WTC11 (cell line): ENCODE measurements at regions not wholly inside any gene's neighbourhood (a gene's known extent, or its start where the extent isn't known, plus 50 kb on each side); places are given as distances from the start of the nearest gene placed in this dataset.

Source experiments
- ATAC-seq: fragments of 200-7000 bp; cut with Tn5 transposase; 2 replicates; pipeline ENCODE4 v1.10.0; 2021; ENCODE audit warnings: mild to moderate bottlenecking, moderate library complexity
- CTCF ChIA-PET: fragments of 300-600 bp; sonication (Branson Sonifier 250); formaldehyde crosslinking; loops from one replicate; lab custom pipeline; 2021; ENCODE audit warnings: antibody characterized with exemption; lab: Charles Lee
- POLR2A ChIA-PET: fragments of 350-600 bp; sonication (Branson Sonifier 250); formaldehyde crosslinking; loops from one replicate; lab custom pipeline; 2021; ENCODE audit warnings: antibody characterized with exemption; lab: Charles Lee
- DNase-seq: peaks from one replicate; pipeline ENCODE4 v3.0.0; 2021; ENCODE audit warnings: low spot score
- H3K27ac Mint-ChIP-seq: 2 replicates; pipeline ENCODE4 v1.8.0; 2021; ENCODE audit warnings: mixed read lengths
- H3K27me3 Mint-ChIP-seq: 2 replicates; pipeline ENCODE4 v1.8.0; 2021; ENCODE audit warnings: low read depth, mild to moderate bottlenecking, moderate library complexity, mixed read lengths
- H3K36me3 Mint-ChIP-seq: 2 replicates; pipeline ENCODE4 v1.8.0; 2021; ENCODE audit warnings: mixed read lengths
- H3K4me1 Mint-ChIP-seq: 2 replicates; pipeline ENCODE4 v1.8.0; 2022; ENCODE audit warnings: mixed read lengths
- H3K4me3 Mint-ChIP-seq: 2 replicates; pipeline ENCODE4 v1.8.0; 2021; ENCODE audit warnings: mild to moderate bottlenecking, moderate library complexity, mixed read lengths
- H3K9me3 Mint-ChIP-seq: 2 replicates; pipeline ENCODE4 v1.8.0; 2021; ENCODE audit warnings: mixed read lengths
- ATF1 ChIP-seq: sonication (generic); formaldehyde crosslinking; IDR thresholded peaks from 2 replicates; pipeline ENCODE4 v1.8.1; 2023; ENCODE audit warnings: mild to moderate bottlenecking, moderate library complexity, missing genetic modification reagents
- CREB1 ChIP-seq: sonication (generic); formaldehyde crosslinking; IDR thresholded peaks from 2 replicates; pipeline ENCODE4 v1.8.0; 2023; ENCODE audit warnings: mild to moderate bottlenecking, missing genetic modification reagents
- FOXJ3 ChIP-seq: sonication (generic); formaldehyde crosslinking; IDR thresholded peaks from 2 replicates; pipeline ENCODE4 v1.9.0; 2021; ENCODE audit warnings: missing genetic modification reagents, mild to moderate bottlenecking, borderline replicate concordance
- FOXP1 ChIP-seq: sonication (generic); formaldehyde crosslinking; IDR thresholded peaks from 2 replicates; pipeline ENCODE4 v1.8.0; 2022; ENCODE audit warnings: missing genetic modification reagents, mild to moderate bottlenecking, moderate library complexity, borderline replicate concordance
- GABPB1 ChIP-seq: sonication (generic); formaldehyde crosslinking; IDR thresholded peaks from 2 replicates; pipeline ENCODE4 v1.8.1; 2023; ENCODE audit warnings: mild to moderate bottlenecking, missing genetic modification reagents
- IRF2 ChIP-seq: sonication (generic); formaldehyde crosslinking; IDR thresholded peaks from 2 replicates; pipeline ENCODE4 v1.8.0; 2022; ENCODE audit warnings: low read depth, missing genetic modification reagents, borderline replicate concordance
- JUN ChIP-seq: sonication (generic); formaldehyde crosslinking; IDR thresholded peaks from 2 replicates; pipeline ENCODE4 v1.8.0; 2023; ENCODE audit warnings: mild to moderate bottlenecking, missing genetic modification reagents
- NFATC4 ChIP-seq: fragments of 250-450 bp; sonication (Bioruptor Pico); IDR thresholded peaks from 2 replicates; pipeline ENCODE4 v1.9.0; 2021; ENCODE audit warnings: mild to moderate bottlenecking
- TEAD1 ChIP-seq: sonication (generic); formaldehyde crosslinking; IDR thresholded peaks from 2 replicates; pipeline ENCODE4 v1.8.0; 2022; ENCODE audit warnings: mild to moderate bottlenecking, missing genetic modification reagents
- TP53 ChIP-seq: sonication (generic); formaldehyde crosslinking; IDR thresholded peaks from 2 replicates; pipeline ENCODE4 v1.8.1; 2023; ENCODE audit warnings: mild to moderate bottlenecking, missing genetic modification reagents
- ZNF121 ChIP-seq: sonication (generic); formaldehyde crosslinking; IDR thresholded peaks from 2 replicates; pipeline ENCODE4 v1.8.0; 2023; ENCODE audit warnings: missing genetic modification reagents
- ZNF416 ChIP-seq: fragments of 250-450 bp; sonication (Bioruptor Pico); IDR thresholded peaks from 2 replicates; pipeline ENCODE4 v1.9.0; 2021; ENCODE audit warnings: mild to moderate bottlenecking, inconsistent platforms
- ZNF671 ChIP-seq: fragments of 250-450 bp; sonication (Bioruptor Pico); IDR thresholded peaks from 2 replicates; pipeline ENCODE4 v1.8.0; 2021; ENCODE audit warnings: mild to moderate bottlenecking
- TF ChIP-seq, protein P1 (sequence below): sonication (generic); formaldehyde crosslinking; IDR thresholded peaks from 2 replicates; pipeline ENCODE4 v1.8.1; 2022; ENCODE audit warnings: low read depth, mild to moderate bottlenecking, moderate library complexity, missing genetic modification reagents, borderline replicate concordance
- TF ChIP-seq, protein P2 (sequence below): sonication (generic); formaldehyde crosslinking; IDR thresholded peaks from 2 replicates; pipeline ENCODE4 v1.8.1; 2023; ENCODE audit warnings: mild to moderate bottlenecking, missing genetic modification reagents, moderate library complexity
- TF ChIP-seq, protein P3 (sequence below): fragments of 250-450 bp; sonication (Bioruptor Pico); IDR thresholded peaks from 2 replicates; pipeline ENCODE4 v1.8.0; 2021; ENCODE audit warnings: mild to moderate bottlenecking
- TF ChIP-seq, protein P4 (sequence below): fragments of 250-450 bp; sonication (Bioruptor Pico); IDR thresholded peaks from 2 replicates; pipeline ENCODE4 v2.1.2; 2022; ENCODE audit warnings: mild to moderate bottlenecking, moderate library complexity
- TF ChIP-seq, protein P5 (sequence below): sonication (generic); formaldehyde crosslinking; conservative IDR thresholded peaks from 2 replicates; pipeline ENCODE4 v1.8.1; 2022; ENCODE audit warnings: mild to moderate bottlenecking, missing genetic modification reagents
- TF ChIP-seq, protein P6 (sequence below): sonication (generic); formaldehyde crosslinking; IDR thresholded peaks from 2 replicates; pipeline ENCODE4 v1.8.1; 2022; ENCODE audit warnings: mild to moderate bottlenecking, missing genetic modification reagents, moderate library complexity, borderline replicate concordance
- TF ChIP-seq, protein P7 (sequence below): sonication (generic); formaldehyde crosslinking; IDR thresholded peaks from 2 replicates; pipeline ENCODE4 v1.8.1; 2023; ENCODE audit warnings: mild to moderate bottlenecking, missing genetic modification reagents
- TF ChIP-seq, protein P8 (sequence below): sonication (generic); formaldehyde crosslinking; IDR thresholded peaks from 2 replicates; pipeline ENCODE4 v1.8.1; 2023; ENCODE audit warnings: mild to moderate bottlenecking, missing genetic modification reagents, moderate library complexity

DNA sequence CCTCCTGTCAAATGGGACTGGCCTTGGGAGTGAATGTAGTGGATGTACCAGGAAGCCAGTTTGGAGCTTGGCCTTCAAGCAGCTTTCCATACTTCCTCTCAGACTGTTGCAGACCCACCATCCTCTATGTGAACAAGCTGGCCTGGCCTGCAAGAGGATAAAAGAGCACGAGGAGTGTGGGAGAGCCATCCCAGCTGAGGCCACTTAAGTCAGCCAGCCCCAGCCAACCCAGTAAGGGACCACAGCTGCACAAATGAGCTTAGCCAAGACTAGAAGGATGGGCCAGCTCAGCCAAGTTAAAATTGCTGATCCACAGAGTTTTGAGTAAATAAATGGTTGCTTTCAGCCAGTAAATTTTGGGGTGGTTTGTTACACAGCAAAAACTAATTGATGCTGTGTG is 156.9 kb upstream of the SOX4 start:
- CTCF ChIA-PET = no interaction called here
- H3K27me3 Mint-ChIP-seq = no peaks in the 10 kb centered on the region
- H3K9me3 Mint-ChIP-seq = peaks cover 8% of the 10 kb centered on the region
- POLR2A ChIA-PET = interaction anchor here (0.6 kb wide), 1 partner anchor 101 kb away, joined by 3 read pairs; no protein-coding TSS in a partner anchor
- H3K4me3 Mint-ChIP-seq = no peak overlapping the region
- H3K36me3 Mint-ChIP-seq = no peaks in the 10 kb centered on the region
- ATAC-seq (no peak), DNase-seq (no peak)
- peak overlapping the region; percentile 45; the same call in 1 of the 2 replicates for H3K27ac Mint-ChIP-seq
- H3K4me1 Mint-ChIP-seq = peaks cover 18% of the 10 kb centered on the region
- TF ChIP-seq FOXJ3 (CRISPR knock-in tag) (no peak), CREB1 (CRISPR knock-in tag) (no peak), FOXP1 (CRISPR knock-in tag) (no peak), TP53 (CRISPR knock-in tag) (no peak), ATF1 (CRISPR knock-in tag) (no peak), GABPB1 (CRISPR knock-in tag) (no peak), ZNF671 (CRISPR knock-in tag) (no peak)
- TF ChIP-seq, protein P1, sequence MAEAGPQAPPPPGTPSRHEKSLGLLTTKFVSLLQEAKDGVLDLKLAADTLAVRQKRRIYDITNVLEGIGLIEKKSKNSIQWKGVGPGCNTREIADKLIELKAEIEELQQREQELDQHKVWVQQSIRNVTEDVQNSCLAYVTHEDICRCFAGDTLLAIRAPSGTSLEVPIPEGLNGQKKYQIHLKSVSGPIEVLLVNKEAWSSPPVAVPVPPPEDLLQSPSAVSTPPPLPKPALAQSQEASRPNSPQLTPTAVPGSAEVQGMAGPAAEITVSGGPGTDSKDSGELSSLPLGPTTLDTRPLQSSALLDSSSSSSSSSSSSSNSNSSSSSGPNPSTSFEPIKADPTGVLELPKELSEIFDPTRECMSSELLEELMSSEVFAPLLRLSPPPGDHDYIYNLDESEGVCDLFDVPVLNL (CRISPR knock-in tag) = no peak
- TF ChIP-seq, protein P2, sequence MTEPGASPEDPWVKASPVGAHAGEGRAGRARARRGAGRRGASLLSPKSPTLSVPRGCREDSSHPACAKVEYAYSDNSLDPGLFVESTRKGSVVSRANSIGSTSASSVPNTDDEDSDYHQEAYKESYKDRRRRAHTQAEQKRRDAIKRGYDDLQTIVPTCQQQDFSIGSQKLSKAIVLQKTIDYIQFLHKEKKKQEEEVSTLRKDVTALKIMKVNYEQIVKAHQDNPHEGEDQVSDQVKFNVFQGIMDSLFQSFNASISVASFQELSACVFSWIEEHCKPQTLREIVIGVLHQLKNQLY = no peak
- TF ChIP-seq, protein P3, sequence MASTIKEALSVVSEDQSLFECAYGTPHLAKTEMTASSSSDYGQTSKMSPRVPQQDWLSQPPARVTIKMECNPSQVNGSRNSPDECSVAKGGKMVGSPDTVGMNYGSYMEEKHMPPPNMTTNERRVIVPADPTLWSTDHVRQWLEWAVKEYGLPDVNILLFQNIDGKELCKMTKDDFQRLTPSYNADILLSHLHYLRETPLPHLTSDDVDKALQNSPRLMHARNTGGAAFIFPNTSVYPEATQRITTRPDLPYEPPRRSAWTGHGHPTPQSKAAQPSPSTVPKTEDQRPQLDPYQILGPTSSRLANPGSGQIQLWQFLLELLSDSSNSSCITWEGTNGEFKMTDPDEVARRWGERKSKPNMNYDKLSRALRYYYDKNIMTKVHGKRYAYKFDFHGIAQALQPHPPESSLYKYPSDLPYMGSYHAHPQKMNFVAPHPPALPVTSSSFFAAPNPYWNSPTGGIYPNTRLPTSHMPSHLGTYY = no peak
- TF ChIP-seq, protein P4, sequence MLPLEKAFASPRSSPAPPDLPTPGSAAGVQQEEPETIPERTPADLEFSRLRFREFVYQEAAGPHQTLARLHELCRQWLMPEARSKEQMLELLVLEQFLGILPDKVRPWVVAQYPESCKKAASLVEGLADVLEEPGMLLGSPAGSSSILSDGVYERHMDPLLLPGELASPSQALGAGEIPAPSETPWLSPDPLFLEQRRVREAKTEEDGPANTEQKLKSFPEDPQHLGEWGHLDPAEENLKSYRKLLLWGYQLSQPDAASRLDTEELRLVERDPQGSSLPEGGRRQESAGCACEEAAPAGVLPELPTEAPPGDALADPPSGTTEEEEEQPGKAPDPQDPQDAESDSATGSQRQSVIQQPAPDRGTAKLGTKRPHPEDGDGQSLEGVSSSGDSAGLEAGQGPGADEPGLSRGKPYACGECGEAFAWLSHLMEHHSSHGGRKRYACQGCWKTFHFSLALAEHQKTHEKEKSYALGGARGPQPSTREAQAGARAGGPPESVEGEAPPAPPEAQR = no peak
- TF ChIP-seq, protein P5, sequence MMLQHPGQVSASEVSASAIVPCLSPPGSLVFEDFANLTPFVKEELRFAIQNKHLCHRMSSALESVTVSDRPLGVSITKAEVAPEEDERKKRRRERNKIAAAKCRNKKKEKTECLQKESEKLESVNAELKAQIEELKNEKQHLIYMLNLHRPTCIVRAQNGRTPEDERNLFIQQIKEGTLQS (CRISPR knock-in tag) = no peak
- TF ChIP-seq, protein P6, sequence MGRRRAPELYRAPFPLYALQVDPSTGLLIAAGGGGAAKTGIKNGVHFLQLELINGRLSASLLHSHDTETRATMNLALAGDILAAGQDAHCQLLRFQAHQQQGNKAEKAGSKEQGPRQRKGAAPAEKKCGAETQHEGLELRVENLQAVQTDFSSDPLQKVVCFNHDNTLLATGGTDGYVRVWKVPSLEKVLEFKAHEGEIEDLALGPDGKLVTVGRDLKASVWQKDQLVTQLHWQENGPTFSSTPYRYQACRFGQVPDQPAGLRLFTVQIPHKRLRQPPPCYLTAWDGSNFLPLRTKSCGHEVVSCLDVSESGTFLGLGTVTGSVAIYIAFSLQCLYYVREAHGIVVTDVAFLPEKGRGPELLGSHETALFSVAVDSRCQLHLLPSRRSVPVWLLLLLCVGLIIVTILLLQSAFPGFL = no peak
- TF ChIP-seq, protein P7, sequence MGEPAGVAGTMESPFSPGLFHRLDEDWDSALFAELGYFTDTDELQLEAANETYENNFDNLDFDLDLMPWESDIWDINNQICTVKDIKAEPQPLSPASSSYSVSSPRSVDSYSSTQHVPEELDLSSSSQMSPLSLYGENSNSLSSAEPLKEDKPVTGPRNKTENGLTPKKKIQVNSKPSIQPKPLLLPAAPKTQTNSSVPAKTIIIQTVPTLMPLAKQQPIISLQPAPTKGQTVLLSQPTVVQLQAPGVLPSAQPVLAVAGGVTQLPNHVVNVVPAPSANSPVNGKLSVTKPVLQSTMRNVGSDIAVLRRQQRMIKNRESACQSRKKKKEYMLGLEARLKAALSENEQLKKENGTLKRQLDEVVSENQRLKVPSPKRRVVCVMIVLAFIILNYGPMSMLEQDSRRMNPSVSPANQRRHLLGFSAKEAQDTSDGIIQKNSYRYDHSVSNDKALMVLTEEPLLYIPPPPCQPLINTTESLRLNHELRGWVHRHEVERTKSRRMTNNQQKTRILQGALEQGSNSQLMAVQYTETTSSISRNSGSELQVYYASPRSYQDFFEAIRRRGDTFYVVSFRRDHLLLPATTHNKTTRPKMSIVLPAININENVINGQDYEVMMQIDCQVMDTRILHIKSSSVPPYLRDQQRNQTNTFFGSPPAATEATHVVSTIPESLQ (CRISPR knock-in tag) = no peak

DNA sequence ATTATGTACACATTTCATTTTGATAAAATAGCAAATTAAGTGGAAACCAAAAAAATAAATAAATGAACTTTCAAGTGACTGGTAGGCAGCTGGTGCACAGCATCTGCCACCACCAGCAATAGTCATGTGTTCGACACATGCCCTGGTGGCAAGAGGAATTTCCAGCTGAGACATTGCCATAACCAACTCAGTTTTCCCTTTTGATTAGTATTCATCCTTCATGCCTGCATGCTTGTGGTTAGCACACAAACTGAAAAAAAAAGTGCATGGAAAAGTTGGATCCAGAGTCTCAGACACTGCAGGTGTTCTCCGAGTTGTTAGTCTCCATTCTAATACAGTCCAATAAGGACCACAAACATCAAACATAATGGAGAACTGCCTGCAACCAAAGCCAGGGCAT is 156.0 kb upstream of the SOX4 start:
- Mint-ChIP-seq H3K4me3 (no peak overlapping the region), H3K36me3 (no peaks in the 10 kb centered on the region), H3K27ac (no peak overlapping the region), H3K9me3 (peaks cover 8% of the 10 kb centered on the region), H3K4me1 (peaks cover 18% of the 10 kb centered on the region), H3K27me3 (no peaks in the 10 kb centered on the region)
- ATAC-seq = no peak
- no peak for DNase-seq
- POLR2A ChIA-PET = no interaction called here
- CTCF ChIA-PET = interaction anchor here (0.6 kb wide), 1 partner anchor 309 kb away, joined by 3 read pairs; no protein-coding TSS in a partner anchor
- TF ChIP-seq NFATC4 (CRISPR knock-in tag) (no peak), TEAD1 (CRISPR knock-in tag) (no peak), ZNF121 (CRISPR knock-in tag) (no peak), ZNF416 (CRISPR knock-in tag) (no peak), JUN (CRISPR knock-in tag) (no peak), IRF2 (CRISPR knock-in tag) (no peak)
- TF ChIP-seq, protein P8, sequence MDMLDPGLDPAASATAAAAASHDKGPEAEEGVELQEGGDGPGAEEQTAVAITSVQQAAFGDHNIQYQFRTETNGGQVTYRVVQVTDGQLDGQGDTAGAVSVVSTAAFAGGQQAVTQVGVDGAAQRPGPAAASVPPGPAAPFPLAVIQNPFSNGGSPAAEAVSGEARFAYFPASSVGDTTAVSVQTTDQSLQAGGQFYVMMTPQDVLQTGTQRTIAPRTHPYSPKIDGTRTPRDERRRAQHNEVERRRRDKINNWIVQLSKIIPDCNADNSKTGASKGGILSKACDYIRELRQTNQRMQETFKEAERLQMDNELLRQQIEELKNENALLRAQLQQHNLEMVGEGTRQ (CRISPR knock-in tag) = no peak
- TF ChIP-seq, protein P7 (CRISPR knock-in tag) = no peak
